ENCODE measurements at regions not wholly inside any gene's neighbourhood (a gene's known extent, or its start where the extent isn't known, plus 50 kb on each side); places are given as distances from the start of the nearest gene placed in this dataset.

DNA sequence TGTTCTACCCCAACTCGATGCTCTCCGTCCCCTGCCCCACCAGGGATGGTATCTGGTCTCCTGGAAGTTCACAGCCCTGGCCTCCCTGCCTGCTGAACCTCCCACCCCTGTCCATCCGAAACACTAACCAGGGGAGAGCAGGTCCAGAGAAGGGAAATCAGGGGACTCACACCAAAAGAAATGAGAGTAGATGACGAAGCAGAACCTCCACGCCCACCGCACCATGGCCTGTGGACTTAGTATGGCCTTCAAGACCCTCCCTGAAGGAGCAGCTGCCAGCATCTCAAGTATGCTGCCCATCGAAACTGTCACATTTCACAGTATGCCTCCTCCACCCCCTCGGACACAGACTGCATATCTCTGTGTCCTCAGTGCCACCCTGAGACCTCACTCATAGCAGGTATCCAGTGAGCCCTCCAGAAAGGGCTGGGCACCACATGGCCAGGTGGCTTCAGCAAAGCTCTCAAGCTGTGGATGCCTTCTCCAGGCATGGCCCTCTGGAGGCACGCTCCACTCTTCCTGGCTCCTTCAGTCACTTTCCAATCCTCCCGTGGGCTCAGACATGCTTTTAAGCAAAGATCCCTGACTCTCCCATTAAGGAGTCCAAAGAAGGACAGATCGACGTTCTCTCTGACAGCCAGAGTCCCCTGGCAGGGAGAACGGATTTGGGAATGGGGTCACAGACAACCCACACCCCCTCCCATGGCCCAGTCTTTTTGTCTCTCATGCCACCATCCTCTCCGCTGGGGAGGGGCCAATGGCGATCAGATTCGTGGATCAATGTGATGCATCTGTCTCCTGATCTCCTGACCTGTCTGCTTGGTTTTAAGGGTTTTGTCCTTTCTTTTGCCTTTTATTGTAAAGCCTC lies 158.4 kb downstream of the ANKRD60 start:
- TF ChIP-seq, protein P1, sequence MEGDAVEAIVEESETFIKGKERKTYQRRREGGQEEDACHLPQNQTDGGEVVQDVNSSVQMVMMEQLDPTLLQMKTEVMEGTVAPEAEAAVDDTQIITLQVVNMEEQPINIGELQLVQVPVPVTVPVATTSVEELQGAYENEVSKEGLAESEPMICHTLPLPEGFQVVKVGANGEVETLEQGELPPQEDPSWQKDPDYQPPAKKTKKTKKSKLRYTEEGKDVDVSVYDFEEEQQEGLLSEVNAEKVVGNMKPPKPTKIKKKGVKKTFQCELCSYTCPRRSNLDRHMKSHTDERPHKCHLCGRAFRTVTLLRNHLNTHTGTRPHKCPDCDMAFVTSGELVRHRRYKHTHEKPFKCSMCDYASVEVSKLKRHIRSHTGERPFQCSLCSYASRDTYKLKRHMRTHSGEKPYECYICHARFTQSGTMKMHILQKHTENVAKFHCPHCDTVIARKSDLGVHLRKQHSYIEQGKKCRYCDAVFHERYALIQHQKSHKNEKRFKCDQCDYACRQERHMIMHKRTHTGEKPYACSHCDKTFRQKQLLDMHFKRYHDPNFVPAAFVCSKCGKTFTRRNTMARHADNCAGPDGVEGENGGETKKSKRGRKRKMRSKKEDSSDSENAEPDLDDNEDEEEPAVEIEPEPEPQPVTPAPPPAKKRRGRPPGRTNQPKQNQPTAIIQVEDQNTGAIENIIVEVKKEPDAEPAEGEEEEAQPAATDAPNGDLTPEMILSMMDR (IDR thresholded peaks at IDR 0.05; ENCODE audit: insufficient read depth, missing control alignments) = no peak
- FAIRE-seq = no peak
- no peak for DNase-seq (ENCODE audit: insufficient read length, low spot score)

DNA sequence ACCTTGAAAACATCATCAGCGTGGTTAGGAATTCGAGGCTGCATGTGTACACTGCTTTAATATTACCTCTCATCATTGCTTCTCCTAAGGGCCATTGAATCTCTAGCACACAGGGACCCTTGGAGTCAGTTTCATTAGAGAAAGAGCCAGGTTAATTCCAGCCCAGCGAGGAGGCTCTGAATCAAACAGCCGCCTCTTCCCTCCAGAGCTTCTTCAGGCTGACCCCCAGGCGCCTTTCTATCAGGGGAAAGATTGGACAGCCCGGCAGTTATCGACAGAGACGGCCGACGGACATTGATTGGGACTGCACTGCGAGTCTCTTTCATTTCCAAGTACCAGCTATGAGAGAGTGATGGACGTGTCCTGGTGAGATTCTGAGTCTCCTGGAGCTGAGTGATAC lies 159.2 kb downstream of the ANKRD60 start:
- FAIRE-seq (no peak), DNase-seq (ENCODE audit: insufficient read length, low spot score) (no peak)
- TF ChIP-seq, protein P1 (IDR thresholded peaks at IDR 0.05; ENCODE audit: insufficient read depth, missing control alignments) = no peak

DNA sequence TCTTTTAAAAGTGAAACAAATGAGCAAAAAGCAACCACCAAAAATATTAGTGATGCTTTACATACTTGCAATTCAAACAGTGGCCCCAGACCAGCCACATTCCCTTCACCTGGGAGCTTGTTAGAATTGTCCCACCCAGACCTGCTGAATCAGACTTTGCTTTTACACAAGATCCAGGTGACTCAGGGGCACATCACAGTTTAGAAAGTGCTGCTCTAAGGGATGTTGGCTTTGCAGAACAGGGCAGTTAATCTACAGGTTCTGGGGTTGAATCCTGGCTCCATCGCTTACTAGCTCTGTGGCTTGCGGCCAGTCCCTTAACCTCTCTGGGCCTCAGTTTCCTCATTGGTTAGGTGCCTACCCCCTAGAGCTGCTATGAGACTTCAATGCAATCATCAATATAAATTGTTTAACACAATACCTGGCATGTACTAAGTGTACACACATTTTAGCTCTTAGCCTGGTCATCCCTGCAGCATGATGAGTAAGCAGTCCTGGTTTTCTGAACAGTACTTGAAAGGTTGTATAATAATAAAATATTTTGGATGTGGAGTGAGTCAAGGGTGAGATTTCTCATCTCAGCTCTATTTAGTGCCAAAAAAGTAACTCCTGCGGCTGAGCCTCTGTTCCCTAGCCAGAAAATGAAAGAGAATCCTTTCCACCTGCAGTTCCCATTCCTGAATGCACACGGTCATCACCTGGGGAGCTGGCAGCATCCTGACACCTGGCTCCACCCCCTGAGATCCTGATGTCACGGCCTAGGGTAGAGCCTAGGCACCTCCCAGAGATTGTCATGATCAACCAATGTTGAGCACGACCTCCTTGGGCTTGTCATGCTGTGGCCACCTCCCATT lies 162.7 kb downstream of the ANKRD60 start:
- DNase-seq (ENCODE audit: insufficient read length, low spot score) (no peak), FAIRE-seq (no peak)
- TF ChIP-seq, protein P1 (IDR thresholded peaks at IDR 0.05; ENCODE audit: insufficient read depth, missing control alignments) = no peak

DNA sequence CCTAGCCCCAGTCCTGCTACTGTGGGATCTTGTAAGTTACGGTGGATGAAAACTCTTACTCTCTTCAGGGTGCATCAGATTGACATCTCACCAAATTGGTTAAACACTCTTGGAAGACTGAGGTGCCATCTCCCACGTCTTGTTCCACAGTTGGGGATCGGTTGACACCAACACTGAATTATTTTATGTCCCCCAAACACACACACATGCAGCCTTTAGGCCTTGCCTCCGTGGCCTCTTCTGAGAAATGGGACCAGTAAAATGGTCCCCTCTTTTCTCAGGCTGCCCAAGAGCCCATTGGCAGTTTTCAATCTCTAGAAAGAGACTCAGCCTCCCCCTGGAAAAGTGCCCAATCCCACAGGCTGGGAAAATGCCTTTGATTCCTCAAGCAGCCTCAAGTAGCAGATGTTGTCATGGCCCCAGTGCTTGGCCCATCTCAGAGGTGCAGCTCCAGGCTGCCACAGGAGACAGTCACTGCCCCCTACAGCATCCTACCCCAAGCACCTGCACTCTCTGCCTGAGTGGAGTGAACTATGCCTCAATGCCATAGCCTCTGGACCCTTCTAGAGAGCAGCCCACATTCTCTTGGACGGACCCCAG lies 163.9 kb downstream of the ANKRD60 start:
- FAIRE-seq (no peak), DNase-seq (ENCODE audit: insufficient read length, low spot score) (no peak)

DNA sequence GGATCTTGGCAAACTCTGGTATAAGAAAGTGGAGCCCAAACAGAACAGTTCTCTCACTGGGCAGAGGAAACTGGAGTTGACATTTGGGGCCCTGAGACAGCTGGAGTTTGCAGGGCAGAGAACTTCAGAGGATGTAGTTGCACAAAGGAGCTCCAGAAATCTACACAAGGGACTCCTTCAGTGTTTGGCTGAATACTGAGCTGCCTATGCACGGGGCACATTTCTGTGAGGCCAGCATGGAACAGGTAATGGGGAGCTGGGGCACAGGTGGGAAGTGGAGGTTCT lies 169.3 kb downstream of the ANKRD60 start:
- FAIRE-seq = no peak
- DNase-seq (ENCODE audit: insufficient read length, low spot score) = no peak
- TF ChIP-seq, protein P1 (IDR thresholded peaks at IDR 0.05; ENCODE audit: insufficient read depth, missing control alignments) = no peak

More for the DNA sequence above, 163.9 kb downstream of the ANKRD60 start:
- TF ChIP-seq, protein P1 (IDR thresholded peaks at IDR 0.05; ENCODE audit: insufficient read depth, missing control alignments) = no peak

DNA sequence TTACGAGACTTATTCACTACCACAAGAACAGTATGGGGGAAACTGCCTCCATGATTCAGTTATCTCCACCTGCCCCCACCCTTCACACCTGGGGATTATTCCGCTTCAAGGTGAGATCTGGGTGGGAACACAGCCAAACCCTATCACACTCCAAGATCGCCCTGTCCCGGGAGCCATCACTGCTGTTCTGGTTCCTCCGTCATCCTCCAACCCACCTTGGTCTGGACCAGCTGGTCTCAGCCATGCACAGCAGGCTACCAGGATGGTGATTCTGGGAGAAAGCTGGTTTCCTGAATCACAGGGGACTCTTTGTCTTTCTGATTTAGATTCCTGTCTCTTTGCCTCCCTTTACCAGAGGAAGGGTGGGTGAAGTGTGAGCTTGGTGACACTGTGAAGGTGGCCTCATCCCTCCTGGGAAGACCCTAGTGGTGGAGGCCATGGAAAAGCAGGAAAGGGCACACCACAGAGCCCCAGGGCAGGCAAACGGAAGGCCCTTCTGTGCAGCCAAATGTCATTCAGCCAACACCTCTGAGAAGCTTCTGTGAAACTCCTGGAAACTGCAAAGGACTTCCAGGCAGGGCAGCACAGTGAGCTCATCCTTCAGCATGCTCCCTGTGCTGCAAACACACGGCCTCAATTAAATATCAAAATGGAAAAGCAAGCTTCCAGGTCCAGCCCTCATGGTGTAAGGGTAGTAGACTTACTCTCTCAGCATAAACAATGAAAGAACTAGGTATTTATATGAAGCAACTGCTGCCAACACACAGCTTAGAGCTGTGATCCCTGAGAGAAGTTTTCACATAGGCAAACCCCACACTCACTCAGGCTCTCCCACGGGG lies 169.8 kb downstream of the ANKRD60 start:
- FAIRE-seq = no peak

More for the DNA sequence above, 169.8 kb downstream of the ANKRD60 start:
- TF ChIP-seq, protein P1 (IDR thresholded peaks at IDR 0.05; ENCODE audit: insufficient read depth, missing control alignments) = no peak
- DNase-seq (ENCODE audit: insufficient read length, low spot score) = no peak
